GM21528 (cell line): ENCODE measurements at regions not wholly inside any gene's neighbourhood (a gene's known extent, or its start where the extent isn't known, plus 50 kb on each side); places are given as distances from the start of the nearest gene placed in this dataset.
"Not testable (repeated sequence)": the region's sequence is repeated elsewhere in the genome, so short reads cannot be mapped to it uniquely, and the experiment has no call there.

Experiments
- ATAC-seq: cut with Tn5 transposase; IDR thresholded peaks from one replicate; pipeline ENCODE4 v1.9.1; 2021; ENCODE audit warnings: mild to moderate bottlenecking, moderate library complexity; ENCODE audit not compliant: unreplicated experiment, low FRiP score

DNA sequence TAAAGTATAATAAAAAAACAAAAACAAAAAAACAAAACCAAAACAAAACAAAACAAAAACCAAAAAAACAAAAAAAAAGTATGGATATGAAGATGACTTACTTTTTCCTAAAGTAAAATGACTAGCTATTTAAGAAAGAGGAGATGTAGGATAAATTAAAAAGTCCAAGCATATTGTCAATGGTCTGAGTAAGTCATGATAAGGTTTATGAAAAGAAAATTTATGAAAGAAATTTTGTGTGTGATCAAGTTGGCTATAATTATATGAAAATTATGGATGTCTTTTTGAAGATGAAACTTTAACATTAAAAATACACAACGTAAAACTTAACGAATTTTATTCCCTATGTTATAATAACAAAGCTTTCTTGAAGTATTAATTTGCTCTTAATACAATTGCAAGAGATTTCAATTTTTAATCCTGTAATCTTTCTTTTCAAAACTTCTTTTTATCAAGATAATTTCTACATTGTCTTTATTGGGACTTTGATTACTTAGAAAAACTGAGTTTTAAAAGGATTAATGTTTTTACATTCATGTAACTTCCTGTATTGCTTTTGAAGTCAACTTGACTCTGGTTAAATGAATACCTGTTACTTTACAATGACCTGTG, 200.9 kb upstream of the IVNS1ABP start:
- ATAC-seq: no peak

DNA sequence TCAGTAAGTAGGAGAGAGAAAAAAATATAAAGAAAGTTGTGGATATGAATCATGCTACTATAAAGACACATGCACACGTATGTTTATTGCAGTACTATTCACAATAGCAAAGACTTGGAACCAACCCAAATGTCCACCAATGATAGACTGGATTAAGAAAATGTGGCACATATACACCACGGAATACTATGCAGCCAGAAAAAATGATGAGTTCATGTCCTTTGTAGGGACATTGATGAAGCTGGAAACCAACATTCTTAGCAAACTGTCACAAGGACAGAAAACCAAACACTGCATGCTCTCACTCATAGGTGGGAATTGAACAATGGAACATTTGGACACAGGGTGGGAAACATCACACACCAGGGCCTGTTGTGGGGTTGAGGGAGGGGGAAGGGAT, 200.3 kb upstream of the IVNS1ABP start:
- not testable (repeated sequence) for ATAC-seq

DNA sequence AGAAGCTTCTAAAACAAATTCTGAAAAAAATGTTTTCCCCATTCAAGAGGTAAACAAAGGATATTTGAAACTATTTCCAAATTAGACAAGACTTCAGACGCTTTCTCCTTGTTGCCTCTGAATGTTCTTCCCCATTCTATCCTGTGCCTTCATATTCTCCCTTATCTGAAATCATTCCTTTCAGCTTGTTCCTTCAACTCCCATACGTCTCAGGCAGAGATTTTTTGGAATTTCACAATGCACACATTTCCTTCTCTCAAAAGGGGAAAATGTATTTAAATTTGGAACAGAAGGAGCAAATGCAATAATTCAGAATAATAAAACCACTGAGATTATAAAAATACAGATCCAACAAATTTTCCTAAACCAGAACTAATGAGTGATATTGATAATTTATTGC, 198.7 kb upstream of the IVNS1ABP start:
- no peak for ATAC-seq

DNA sequence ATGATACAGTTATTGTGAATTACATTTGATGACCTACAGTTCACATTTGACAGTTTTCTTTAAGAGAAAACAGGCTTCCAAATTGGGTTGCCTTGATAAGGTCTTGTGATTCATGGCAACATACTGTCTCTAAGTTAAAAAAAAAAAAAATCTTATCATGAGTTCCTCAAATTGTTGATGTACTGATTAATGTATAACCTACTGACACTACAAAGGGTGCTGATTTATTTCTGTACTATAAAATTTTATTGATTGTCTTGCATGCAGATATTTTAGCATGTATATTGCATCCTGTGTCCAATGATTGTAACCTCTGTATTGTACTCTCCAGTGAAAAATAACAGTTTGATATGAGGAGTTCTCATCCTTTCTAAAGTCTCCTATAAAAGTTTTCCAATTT, 197.3 kb upstream of the IVNS1ABP start:
- no peak for ATAC-seq

DNA sequence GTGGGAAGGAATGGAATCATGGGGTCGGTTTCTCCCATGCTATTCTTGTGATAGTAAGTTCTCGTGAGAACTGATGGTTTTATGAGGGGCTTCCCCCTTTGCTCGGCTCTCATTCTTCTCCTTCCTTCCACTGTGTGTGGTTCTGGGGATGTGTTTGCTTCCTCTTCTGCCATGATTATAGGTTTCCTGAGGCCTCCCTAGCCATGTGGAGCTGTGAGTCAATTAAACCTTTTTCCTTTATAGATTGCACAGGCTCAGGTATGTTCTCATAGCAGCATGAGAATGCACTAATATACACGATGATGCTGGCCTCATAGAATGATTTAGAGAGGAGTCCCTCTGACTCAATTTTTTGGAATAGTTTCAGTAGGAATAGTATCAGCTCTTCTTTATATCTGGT, 195.4 kb upstream of the IVNS1ABP start:
- no peak for ATAC-seq

DNA sequence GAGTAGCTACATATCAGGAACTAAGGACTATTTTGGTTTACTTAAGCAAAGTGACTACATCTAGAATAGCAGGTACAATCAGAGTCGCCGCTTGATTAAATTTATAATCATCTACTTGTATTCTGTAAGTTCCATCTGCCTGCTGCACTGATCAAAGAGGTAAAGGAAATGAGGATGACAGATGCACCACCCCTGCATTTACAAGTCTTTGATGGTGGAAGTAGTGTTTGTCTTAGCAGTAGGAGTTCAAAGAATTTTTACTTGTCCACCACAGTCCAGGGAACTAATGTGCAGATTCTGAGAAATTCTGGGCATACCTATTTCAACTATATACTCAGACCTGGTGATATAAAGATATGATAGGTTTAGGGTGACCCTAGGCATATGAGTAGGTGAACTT, 184.1 kb upstream of the IVNS1ABP start:
- ATAC-seq: no peak

DNA sequence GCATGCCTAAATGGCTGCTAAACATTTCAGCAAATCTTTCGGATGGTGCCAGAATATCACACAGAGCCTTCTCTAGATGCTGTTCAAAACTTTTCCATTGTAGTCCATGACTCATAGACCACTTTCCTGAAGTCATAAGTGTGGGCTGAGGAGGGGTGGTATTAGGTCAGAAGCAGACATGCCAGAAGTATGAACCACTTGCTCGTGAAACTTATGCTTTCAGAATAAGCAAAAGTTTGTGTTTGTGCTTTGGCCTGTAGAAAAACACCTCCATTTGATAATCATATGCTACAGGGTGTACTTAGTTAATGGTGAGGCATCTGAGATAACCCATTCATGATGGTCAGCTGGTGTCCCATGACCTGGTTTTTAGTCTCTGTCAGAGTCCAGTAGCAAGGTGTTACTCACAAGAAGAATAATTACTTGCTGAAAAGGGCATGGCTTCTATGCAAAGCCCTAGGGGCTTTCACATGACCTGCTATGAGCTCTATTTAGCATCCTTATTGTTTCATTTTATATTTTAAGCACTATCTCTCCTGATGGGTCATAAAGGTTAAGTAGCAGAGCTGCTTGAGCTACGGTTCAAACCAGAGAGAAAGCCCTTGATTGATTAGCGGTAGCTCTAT, 183.1 kb upstream of the IVNS1ABP start:
- no peak for ATAC-seq

DNA sequence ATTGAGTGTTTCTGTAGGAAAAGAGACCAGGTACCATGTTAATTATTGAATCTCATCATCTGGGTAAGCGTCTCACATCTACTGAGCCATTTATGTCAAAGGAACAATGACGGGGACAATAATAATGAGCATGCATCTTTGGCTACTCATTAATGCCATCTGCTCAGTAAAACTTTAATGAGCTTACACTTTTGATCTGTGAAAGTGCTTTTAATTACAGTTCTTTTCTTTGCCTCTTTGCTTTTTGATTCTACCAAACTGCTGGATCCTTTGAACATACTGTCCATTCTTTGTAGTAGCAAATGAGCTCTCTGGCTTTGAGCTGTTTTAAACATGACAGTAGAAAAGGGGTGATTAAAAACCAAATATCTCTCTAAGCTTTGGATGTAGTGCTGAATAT, 181.2 kb upstream of the IVNS1ABP start:
- no peak for ATAC-seq

DNA sequence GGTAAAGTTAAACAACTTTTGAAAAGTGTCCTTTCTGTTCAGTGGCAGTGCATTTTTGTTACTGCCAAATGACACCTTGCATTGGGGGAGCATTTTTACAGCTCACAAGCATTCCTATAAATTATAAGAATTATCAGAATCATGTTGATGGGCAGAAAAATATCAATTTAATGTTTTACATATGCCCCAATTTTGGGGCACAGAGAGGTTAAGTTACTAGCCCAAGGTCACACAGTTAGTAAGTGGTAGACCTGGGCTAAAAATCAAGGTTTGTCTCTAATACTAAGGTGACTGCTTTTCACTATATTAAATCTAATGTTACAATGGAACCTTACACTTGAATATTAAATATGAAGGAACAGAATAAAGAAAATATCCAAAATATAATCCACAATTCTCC, 180.1 kb upstream of the IVNS1ABP start:
- no peak for ATAC-seq

DNA sequence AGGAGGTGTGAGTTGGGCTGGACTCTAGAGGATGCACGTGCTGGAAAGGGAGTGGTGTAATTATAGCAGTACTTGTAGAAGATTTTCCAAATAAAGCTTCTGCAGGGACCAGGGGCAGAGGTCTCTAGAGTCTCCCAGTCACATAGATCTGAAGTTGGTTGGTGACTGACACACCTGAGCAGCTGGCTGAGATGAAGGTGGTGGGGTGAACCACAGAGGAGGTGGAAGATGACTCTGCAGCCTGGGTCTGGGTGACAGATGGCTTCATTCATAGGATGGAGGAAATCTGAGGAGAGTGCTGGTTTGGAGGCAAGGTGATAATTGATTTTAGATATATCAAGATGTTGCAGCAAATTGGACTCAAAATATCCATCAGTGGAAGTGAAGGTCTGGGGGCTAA, 178.9 kb upstream of the IVNS1ABP start:
- no peak for ATAC-seq

DNA sequence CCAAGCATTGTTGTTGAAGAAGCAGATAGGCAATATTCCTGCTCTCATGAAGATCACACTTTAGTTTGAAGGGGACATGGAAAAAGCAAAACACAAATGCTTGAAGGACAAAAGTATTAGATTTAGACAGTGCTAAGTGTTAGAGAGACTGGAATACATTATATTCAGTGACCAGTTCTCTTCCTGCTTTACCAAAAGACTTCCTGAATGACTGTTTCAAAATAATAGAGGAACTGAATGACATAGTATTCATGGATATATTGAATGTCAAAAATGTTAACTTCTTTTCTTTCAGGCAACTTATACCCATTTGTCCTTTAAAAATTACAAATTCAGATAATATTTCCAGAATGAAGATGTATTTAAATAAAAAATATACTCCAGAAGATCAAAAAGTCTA, 178.0 kb upstream of the IVNS1ABP start:
- no peak for ATAC-seq

DNA sequence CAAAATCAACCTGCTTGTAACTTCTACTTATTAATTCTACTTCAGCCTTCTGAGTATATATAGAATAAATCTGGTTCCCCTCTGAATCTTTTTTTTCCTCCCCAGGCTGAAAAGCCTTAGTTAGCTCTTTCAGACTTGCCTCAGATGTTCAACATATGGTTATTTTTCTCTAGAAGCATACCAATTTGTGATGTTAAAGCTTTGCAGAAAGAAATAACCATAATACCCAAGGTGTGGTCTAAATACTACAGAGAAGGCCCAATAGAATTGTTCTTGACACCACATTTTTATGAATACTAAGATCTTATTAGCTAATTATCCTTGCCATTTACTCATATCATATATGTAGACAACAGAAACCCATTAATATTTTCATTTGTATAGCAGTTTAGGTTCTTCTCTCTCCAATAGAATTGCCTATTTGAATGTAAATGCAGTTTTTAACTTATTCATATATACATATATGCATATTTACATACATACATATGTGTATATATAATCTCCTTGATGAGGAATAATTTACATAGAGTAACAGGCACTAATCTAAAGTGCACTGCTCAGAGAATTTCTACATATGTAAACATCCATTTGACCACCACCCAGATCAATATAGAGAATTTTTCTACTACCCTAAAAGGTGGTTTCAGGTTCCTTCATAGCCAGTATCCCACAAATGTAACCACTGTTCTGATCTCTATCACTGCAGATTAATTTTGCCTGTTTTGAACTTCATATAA, 175.2 kb upstream of the IVNS1ABP start:
- no peak for ATAC-seq

DNA sequence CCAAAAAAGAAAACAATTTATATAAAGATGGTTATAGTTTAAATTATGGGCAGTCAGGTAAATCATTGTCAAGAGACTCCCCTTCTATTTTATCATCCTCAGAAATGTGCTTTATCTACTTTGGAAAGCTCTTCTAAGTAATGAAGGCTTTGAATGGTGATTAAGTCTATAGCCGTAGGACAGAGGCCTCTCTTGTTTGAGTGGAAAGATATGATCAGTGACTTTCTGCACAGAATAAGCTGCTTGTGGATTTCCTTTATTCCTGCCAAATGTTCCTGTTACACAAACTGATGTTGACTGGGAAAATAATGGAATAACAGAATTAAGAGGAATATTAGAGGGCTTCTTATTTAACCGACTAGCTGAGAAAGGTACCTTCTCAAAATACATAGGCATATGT, 174.6 kb upstream of the IVNS1ABP start:
- no peak for ATAC-seq

DNA sequence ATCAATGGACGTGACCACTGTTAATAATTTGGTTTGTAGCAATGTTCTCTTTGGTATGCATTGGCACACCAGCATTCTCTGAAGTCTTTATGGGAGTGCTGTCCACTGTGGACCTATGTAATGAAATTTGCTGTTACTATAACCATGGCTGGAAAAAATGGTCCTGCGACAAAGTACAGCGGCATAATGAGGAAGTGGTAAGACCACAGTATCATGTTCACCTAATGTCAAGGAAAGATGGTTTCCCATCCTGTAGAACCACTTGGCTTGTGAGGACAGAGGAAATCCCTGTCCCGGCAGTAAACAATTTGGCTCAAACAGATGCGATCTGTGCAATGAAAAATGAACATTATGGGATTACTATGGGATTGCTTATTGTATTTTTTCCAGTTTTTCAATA, 173.9 kb upstream of the IVNS1ABP start:
- no peak for ATAC-seq

DNA sequence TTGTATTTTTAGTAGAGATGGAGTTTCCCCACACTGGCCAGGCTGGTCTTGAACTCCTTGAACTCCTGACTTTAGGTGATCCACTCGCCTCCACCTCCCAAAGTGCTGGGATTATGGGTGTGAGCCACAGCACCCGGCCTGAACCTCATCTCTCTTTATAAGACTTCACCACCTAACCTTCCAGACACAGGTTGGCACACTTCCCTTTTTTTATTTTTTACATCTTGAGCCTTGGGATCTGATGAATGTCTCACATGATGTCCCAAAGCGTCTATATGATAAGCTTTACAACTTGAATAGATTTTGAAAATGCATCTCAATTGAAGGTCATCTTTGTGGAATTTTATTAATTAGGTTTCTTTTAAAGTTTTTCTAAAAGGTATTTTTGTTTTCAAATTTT, 172.4 kb upstream of the IVNS1ABP start:
- ATAC-seq: no peak

DNA sequence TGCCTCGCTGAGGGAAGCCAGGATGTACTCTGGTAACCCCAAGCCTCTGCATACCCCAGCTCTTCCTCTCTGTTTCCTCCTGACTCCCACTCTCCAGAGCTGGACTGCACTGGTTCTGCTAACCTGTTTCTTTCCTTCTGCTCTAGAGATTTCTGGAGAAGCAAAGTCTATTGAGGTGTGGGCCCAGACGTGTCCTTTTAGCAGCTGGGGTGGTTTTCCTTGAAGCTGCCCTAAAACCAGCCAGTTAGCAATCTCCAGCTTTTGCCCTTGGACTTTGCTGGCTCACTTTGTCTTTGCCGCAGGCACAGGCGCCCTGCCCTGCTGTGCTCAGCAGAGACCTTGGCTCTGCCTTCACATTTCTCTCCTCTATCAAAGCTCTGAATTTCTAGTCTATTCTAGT, 171.8 kb upstream of the IVNS1ABP start:
- no peak for ATAC-seq

DNA sequence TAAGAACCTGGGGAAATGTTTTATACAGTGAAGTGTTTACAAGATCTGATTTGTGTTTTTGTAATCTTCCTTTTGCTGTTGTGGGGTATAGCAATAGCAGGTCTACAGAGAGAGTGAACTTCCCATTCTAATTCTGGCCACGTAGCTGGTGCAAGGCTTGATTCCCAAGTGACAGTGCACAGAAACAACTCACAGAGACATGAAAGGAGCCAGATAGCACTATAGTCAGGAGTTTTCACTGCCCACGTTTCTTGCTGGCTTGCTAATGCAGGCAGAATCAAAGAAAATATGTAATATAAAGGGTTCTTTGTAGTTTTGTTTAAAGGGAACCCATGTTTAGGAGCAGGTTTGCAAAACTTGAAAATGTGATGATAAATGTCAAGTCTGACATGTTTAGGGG, 170.9 kb upstream of the IVNS1ABP start:
- ATAC-seq: no peak

DNA sequence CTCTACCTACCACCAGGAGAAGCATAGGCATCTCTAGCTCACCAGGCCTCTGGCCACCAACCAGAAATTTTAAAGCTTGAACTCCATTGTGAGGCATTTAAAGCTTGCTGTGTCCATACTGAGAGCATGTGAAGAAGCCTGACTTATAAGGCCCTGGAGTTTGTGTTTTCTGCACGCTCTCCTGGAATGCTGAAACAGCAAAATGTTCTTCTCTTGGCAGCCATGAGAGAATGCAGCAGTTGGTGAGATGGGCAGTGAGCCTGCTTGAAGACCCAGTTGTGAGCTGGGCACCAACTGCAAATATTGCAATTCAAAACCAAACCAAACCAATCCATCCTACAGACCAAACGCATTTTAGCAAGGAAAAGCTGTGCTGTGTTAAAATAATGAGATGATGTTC, 170.0 kb upstream of the IVNS1ABP start:
- ATAC-seq: no peak

DNA sequence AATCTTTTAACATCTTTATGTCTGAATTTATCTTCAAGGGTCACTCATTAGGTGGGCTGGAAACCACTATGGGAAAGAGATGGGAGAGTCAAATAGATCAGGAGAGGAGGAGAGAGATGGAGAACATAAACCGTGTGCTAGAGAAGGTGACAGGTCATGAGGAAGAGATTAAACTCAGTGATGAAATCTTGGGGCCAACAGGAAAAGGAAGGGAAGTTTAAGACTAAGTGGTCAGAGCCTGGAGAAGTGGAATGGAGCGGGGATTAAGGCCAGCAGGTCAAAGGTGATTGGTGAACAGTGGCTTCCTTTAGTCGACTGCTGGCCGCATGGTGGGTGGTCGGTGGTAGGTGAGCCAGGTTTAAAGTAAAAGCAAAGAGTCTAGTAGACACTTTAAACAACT, 169.3 kb upstream of the IVNS1ABP start:
- no peak for ATAC-seq

DNA sequence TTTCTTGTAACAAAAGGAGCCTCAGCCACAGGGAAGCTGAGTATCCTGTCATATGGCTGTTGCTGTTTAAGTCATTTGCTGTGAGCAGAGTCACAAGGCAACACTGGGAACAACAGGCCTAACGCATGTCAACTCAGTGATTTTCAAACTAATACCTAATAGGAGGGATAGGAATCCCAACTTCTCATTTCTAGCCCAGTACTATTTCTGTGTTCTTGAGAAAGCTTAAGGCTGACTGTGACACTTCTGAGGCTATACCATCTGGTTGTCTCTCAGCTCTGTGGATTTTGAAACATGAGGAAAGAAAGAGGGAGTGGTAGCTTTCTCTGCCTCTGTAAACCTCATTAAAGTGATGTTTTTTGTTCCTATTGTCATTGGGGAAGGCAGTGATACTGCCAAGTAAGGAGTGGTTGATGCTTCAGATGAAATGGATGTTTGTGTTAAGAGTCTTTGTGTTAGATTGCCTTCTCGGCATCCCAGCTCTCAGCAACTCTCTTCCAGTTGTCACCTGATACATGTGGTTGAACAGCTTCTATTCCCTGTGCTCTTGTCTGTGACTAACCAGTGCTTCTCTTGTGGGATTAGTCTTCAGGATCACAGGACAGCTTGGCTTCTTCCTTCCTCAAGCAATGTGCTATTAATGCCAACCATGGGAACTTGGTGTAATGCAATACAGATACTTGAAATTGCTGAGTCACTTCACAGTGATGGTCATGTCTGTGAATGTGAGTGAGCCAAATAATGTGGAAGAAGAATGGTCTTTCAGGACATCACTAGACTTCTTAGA, 166.8 kb upstream of the IVNS1ABP start:
- no peak for ATAC-seq

DNA sequence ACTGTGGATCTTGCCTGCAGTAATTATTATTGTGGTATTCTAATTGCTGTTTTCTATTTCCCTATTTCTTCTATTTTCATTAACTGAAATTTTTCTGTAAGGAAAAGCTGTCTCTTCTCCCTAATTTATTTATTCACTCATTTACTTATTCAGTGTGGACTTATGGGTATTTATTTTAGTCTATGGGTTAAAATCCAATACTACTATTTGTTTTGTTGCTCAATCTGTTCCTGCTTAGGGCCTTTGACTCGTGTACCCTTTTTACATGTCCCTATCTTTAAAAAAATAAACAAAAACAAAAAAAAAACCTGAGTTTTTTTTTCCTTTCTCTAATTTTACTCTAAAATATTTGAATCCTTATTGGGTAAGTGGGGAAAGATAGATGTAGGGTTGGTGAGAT, 166.2 kb upstream of the IVNS1ABP start:
- ATAC-seq: no peak
